ENCODE measurements at regions not wholly inside any gene's neighbourhood (a gene's known extent, or its start where the extent isn't known, plus 50 kb on each side); places are given as distances from the start of the nearest gene placed in this dataset.

DNA sequence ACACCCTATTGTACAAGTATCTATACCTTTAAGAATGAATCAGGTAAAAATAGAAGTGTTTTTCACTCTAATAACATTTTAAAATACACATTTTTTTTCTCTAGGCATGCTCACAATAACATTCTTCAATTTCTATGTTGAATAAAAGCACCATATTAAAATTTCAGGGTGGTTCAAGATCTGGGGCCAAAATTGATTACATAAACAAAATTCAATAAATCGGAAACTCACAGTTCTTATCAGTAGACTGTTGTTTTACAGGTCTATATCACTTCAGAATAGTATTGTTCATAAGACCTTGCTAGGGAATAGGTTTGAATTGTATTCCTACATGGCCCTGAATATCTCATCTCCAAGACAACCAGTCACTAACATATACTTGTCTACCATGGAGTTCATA, 634.0 kb downstream of the SPOCK3 start:
- TF ChIP-seq, protein P1, sequence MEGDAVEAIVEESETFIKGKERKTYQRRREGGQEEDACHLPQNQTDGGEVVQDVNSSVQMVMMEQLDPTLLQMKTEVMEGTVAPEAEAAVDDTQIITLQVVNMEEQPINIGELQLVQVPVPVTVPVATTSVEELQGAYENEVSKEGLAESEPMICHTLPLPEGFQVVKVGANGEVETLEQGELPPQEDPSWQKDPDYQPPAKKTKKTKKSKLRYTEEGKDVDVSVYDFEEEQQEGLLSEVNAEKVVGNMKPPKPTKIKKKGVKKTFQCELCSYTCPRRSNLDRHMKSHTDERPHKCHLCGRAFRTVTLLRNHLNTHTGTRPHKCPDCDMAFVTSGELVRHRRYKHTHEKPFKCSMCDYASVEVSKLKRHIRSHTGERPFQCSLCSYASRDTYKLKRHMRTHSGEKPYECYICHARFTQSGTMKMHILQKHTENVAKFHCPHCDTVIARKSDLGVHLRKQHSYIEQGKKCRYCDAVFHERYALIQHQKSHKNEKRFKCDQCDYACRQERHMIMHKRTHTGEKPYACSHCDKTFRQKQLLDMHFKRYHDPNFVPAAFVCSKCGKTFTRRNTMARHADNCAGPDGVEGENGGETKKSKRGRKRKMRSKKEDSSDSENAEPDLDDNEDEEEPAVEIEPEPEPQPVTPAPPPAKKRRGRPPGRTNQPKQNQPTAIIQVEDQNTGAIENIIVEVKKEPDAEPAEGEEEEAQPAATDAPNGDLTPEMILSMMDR (IDR thresholded peaks at IDR 0.05; ENCODE audit: low read depth, low read length, poor library complexity, severe bottlenecking), result no peak
- no peak for TF ChIP-seq EZH2phosphoT487 (IDR thresholded peaks at IDR 0.05; ENCODE audit: borderline replicate concordance, low read length)
